GM13976 (cell line): ENCODE measurements at regions not wholly inside any gene's neighbourhood (a gene's known extent, or its start where the extent isn't known, plus 50 kb on each side); places are given as distances from the start of the nearest gene placed in this dataset.

Experiments
- DNase-seq: peaks from one replicate; pipeline ENCODE4 v3.0.0; 2012; ENCODE audit warnings: low spot score
- in situ Hi-C: fragments of 300-500 bp; cut with MboI; formaldehyde crosslinking; loops from one replicate; pipeline ENCODE4 v1.12.0; 2022; ENCODE audit warnings: low sequenced_read_pairs, mixed read lengths, inconsistent platforms; ENCODE audit not compliant: unreplicated experiment
- TF ChIP-seq, protein P1 (sequence below): IDR thresholded peaks from 2 replicates; pipeline ENCODE4 v1.5.1; 2012; ENCODE audit warnings: borderline replicate concordance, mild to moderate bottlenecking; ENCODE audit not compliant: insufficient read depth; ENCODE audit errors: extremely low read depth, missing control alignments, control extremely low read depth

GRCh38 chr16:49050607-49051006, 231.0 kb downstream of the CBLN1 start:
- TF ChIP-seq, protein P1, sequence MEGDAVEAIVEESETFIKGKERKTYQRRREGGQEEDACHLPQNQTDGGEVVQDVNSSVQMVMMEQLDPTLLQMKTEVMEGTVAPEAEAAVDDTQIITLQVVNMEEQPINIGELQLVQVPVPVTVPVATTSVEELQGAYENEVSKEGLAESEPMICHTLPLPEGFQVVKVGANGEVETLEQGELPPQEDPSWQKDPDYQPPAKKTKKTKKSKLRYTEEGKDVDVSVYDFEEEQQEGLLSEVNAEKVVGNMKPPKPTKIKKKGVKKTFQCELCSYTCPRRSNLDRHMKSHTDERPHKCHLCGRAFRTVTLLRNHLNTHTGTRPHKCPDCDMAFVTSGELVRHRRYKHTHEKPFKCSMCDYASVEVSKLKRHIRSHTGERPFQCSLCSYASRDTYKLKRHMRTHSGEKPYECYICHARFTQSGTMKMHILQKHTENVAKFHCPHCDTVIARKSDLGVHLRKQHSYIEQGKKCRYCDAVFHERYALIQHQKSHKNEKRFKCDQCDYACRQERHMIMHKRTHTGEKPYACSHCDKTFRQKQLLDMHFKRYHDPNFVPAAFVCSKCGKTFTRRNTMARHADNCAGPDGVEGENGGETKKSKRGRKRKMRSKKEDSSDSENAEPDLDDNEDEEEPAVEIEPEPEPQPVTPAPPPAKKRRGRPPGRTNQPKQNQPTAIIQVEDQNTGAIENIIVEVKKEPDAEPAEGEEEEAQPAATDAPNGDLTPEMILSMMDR, result no peak
- DNase-seq, result no peak
- in situ Hi-C loops, result no loop called here

- in situ Hi-C loops, result no loop called here
- TF ChIP-seq, protein P1, result no peak
- no peak for DNase-seq
These were observed 232.0 kb downstream of the CBLN1 start for GRCh38 chr16:49049644-49050043.

DNA sequence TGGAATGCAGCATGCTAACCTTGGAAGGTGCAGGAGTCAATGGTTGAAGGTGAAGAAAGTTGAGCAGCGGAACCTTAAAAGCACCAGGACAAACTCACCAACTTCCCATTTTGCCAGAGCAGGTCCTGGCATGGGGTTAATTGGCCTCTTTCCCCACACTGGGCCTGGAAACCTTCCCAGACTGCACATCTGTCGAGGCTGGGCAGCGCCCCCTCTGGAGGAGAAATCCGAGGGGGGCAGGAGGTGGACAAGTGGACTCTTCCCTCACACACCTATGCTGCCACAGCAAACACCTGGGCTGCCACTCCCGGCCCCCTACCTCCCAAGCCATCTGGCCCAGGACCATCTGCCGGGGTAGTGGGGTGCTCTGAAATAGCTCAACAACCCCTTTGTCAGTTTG, 232.4 kb downstream of the CBLN1 start:
- in situ Hi-C loops, result no loop called here
- DNase-seq, result no peak
- TF ChIP-seq, protein P1, result no peak

DNA sequence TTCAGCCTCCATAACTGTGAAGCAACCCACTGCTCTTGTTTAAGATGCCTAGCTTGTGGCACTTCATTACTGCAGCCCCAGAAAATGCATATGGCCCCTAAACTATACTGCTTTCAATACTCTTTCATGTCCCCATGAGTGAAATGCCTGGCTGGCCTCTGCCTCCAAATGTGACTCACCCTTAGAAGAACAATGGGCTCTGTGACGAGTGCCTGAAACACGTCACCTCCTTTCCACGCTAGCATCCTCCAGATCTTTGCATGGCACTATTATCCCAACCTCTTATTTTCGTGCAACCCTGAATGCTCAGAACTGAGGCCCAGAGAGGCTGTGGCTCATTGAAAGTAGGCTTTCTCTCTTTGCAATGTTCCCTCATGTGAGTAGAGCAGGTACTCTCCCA, 233.1 kb downstream of the CBLN1 start:
- in situ Hi-C loops, result no loop called here
- no peak for DNase-seq
- TF ChIP-seq, protein P1, result no peak

DNA sequence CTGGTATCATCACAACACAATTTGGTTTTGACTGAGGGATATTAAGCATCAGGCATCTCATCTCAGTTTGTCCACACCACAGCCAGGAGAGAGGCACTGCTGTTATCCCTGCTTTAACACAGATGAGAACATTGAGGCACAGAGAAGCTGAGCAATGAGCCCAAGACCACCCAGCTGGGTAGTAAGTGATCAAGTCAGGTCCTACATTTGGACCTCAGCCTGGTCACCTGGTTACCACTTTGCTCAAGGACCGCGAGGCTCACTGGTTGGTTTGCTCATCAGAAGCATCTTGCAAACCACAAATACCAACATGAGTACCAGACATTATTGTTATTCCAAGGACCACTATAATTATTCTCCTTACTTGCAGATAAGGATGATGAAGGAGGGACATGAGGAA, 245.5 kb downstream of the CBLN1 start:
- TF ChIP-seq, protein P1, result no peak
- no peak for DNase-seq
- in situ Hi-C loops, result no loop called here

- TF ChIP-seq, protein P1, result no peak
- in situ Hi-C loops, result no loop called here
These were observed 254.2 kb downstream of the CBLN1 start for GRCh38 chr16:49027420-49027819.

More at GRCh38 chr16:49027420-49027819, 254.2 kb downstream of the CBLN1 start:
- DNase-seq, result no peak
